Skeletal muscle tissue (tissue), 4 donors: ENCODE measurements at regions not wholly inside any gene's neighbourhood (a gene's known extent, or its start where the extent isn't known, plus 50 kb on each side); places are given as distances from the start of the nearest gene placed in this dataset. TPM values are rescaled to one million over a fixed set of nuclear protein-coding genes. Genes with fewer than 3 reads are reported as not detected.
A peak's percentile ranks its signal among the peaks of the same experiment; 100 is the strongest.

Experiments used
- H3K27ac ChIP-seq: one replicate; pipeline ENCODE4 v1.7.0; 2013; ENCODE audit warnings: mild to moderate bottlenecking, low read depth, low read length, inconsistent platforms
- H3K27me3 ChIP-seq, 3 donors: one replicate each; pipeline ENCODE4 v1.7.0; 2013; ENCODE audit warnings: low read length in 3 of 3; ENCODE audit not compliant: control insufficient read depth in 3 of 3, insufficient read depth in 3 of 3
- H3K36me3 ChIP-seq, 3 donors: one replicate each; pipeline ENCODE4 v1.7.0; 2013; ENCODE audit warnings: low read length in 3 of 3; ENCODE audit not compliant: control insufficient read depth in 3 of 3, insufficient read depth in 3 of 3
- H3K4me1 ChIP-seq, 3 donors: one replicate each; pipeline ENCODE4 v1.7.0; 2013; ENCODE audit warnings: low read length in 3 of 3, mild to moderate bottlenecking in 3 of 3; ENCODE audit not compliant: control insufficient read depth in 3 of 3, insufficient read depth in 3 of 3
- H3K4me3 ChIP-seq, 3 donors: one replicate each; pipeline ENCODE4 v1.7.0; 2013; ENCODE audit warnings: low read length in 3 of 3
- H3K9ac ChIP-seq, 3 donors: one replicate each; pipeline ENCODE4 v1.7.0; 2013; ENCODE audit warnings: low read length in 3 of 3, mild to moderate bottlenecking in 3 of 3, moderate library complexity in 2 of 3, low read depth in 1 of 3
- H3K9me3 ChIP-seq, 3 donors: one replicate each; pipeline ENCODE4 v1.7.0; 2013; ENCODE audit warnings: low read length in 3 of 3; ENCODE audit not compliant: control insufficient read depth in 3 of 3
- small RNA-seq: library from RNA; depleted of rRNA; stranded (forward); fragments of <200 nt; gene quantifications from one replicate; pipeline ENCODE3, GENCODE V24; 2014
- donor health status: Osteomylitis.

DNA sequence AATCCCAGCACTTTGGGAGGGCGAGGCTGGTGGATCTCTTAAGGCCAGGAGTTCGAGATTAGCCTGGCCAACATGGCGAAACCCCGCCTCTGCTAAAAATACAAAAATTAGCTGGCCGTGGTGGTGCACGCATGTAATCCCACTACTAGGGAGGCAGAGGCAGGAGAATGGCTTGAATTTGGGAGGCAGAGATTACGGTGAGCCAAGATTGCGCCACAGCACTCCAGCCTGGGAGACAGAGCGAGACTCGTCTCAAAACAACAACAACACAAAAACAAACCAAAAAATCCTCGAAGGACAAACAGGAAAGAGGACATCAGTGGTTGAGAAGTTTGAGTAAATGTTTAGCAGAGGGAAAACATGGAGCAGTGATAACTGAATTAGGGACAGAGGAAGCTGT, 52.3 kb upstream of the FAM3C start:
- Histone ChIP-seq H3K4me3 (no peak overlapping the region), H3K4me1 (peaks cover 0 to 2% (median 2%) of the 10 kb centered on the region in 3 donors), H3K36me3 (no peaks in the 10 kb centered on the region), H3K27ac (peak overlapping the region; percentile 39), H3K27me3 (no peaks in the 10 kb centered on the region), H3K9me3 (no peaks in the 10 kb centered on the region), H3K9ac (no peak overlapping the region)

DNA sequence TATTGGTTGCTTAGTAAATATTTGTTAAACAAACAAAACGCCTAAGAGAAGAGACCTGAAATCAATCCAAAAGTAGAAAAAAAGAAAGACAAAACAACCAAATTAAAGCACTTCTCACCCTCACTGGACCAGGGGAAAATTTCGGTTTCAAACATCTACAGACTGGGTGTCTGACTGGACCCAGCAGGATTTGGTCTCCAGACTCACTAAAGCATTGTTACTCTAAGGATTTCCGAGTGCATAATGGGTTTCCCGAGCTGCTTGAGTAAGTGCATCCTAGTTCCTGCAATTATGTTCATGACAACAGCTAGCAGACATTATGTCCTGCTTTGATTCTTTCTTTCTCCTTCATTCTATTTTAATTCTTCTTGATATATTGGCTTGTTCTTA, 51.8 kb upstream of the FAM3C start:
- Histone ChIP-seq H3K4me3 (peak overlapping the region in 1 of 3 donors; percentile 31), H3K27me3 (no peaks in the 10 kb centered on the region), H3K9ac (no peak overlapping the region), H3K4me1 (peaks cover 0 to 2% (median 2%) of the 10 kb centered on the region in 3 donors), H3K36me3 (no peaks in the 10 kb centered on the region), H3K27ac (peak overlapping the region; percentile 39), H3K9me3 (no peaks in the 10 kb centered on the region)

DNA sequence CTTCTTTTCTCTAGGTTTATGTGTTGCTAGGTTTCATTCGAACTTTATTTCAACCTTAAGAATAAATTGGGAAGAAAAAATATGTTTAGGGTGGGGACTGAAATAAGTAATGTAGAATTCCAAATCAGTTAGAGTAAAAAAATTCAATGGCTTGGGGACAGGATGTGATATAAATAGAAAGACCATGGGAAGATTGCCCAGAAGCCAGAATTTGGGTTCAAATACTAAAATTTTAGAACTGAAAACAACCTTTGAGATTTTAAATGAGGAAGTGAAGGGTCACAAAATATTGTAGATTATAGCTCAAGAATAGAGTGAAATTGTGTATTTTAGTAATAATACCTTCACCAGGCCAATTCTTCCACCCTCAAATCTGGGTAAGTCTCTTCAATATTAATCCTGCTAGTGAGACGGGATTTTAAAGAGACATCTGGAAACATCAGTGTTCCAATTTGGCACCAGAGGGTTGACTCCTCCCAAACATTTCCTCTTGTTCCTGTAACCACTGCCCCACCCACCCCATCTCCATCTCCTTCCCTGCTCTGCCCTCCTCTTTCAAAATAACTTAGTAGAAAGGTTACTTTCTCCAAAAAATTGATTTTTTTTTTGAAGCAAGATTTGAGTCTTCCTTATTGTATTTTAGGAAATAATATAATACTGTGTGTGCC, 51.3 kb upstream of the FAM3C start:
- Histone ChIP-seq H3K36me3 (no peaks in the 10 kb centered on the region), H3K9ac (no peak overlapping the region), H3K9me3 (no peaks in the 10 kb centered on the region), H3K27ac (peak overlapping the region; percentile 39), H3K4me3 (peak overlapping the region in 1 of 3 donors; percentile 31), H3K4me1 (peaks cover 0 to 2% (median 2%) of the 10 kb centered on the region in 3 donors), H3K27me3 (no peaks in the 10 kb centered on the region)

DNA sequence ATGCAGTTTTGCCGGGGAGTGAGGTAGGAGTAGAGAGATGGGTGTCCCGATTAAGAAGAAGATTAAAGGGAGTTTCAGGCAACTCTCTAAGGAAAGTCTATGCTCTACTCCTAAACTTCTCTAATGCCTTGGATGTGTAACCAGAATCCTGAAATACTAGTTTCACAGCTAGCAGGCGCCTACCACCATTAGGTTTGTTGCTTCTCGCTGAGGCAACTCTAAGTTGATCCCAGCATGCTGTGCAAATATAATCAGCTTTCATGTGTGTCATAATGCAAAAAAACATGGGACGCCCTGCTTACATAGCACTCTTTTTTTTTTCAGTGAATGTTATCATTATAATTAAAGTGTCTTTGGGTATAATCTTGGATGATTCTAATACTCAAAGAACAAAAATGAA, 50.4 kb upstream of the FAM3C start:
- no peak overlapping the region for H3K9ac ChIP-seq
- H3K27ac ChIP-seq = no peak overlapping the region
- peaks cover 0 to 2% (median 2%) of the 10 kb centered on the region in 3 donors for H3K4me1 ChIP-seq
- H3K36me3 ChIP-seq = no peaks in the 10 kb centered on the region
- no peaks in the 10 kb centered on the region for H3K27me3 ChIP-seq
- H3K4me3 ChIP-seq = no peak overlapping the region
- H3K9me3 ChIP-seq = no peaks in the 10 kb centered on the region

Small RNA genes lying in the stretch of these regions (small RNA-seq; reads per million reads assigned to genes)
- gene RN7SKP277 = not detected
